GM23248 (cell line): ENCODE measurements at regions not wholly inside any gene's neighbourhood (a gene's known extent, or its start where the extent isn't known, plus 50 kb on each side); places are given as distances from the start of the nearest gene placed in this dataset.

Source experiments
- EZH2 ChIP-seq: fragments of 200-600 bp; sonication (generic); IDR thresholded peaks from 2 replicates; pipeline ENCODE4 v1.6.1; 2018; ENCODE audit warnings: antibody characterized with exemption, mild to moderate bottlenecking; ENCODE audit not compliant: insufficient read depth, poor library complexity, severe bottlenecking
- EZH2phosphoT487 ChIP-seq: fragments of 200-600 bp; sonication (generic); IDR thresholded peaks from 2 replicates; pipeline ENCODE4 v1.6.1; 2018; ENCODE audit warnings: antibody characterized with exemption, moderate library complexity, mild to moderate bottlenecking, low read depth; ENCODE audit not compliant: insufficient read depth

GRCh38 chr9:24652181-24652580 is 106.5 kb upstream of the IZUMO3 start:
- TF ChIP-seq EZH2phosphoT487 (no peak), EZH2 (no peak)
